Suppressor macrophage (primary cell): ENCODE measurements at regions not wholly inside any gene's neighbourhood (a gene's known extent, or its start where the extent isn't known, plus 50 kb on each side); places are given as distances from the start of the nearest gene placed in this dataset.
A peak's percentile ranks its signal among the peaks of the same experiment; 100 is the strongest.

Experiments
- DNase-seq, 4 experiments: peaks; one replicate each; pipeline ENCODE4 v3.0.0-alpha.2; 2020 to 2022

DNA sequence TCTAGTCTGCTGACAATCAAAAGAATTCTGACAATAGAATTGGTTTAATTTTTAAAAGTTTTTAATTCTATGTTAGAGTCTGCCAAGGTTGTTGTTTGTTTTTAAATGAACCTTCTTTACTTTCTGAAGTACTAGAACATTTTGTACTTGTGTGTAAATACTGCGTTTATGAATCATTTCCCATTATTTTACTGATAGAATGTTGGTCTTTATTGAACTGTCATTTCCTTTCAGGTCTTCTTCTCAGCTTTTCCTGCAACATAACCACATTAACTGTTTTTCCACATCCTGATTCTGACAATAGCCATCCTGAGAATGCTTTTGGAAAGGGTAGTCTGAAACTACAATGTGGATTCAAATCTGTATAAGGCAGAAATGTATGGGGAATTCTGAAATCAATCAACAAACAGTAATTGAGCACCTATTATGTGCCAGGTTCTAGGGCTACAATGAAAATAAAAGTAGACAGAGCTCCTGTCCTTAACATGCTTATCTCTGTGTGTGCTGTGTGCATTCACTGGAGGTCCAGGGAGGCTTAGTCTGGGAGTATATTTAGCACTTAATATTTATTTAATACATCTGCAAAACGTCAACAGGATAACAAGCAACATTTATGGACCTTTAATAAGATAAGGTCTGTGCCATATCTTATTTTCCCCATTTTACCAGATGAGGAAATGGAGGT lies 73.1 kb upstream of the SLC38A2 start:
- DNase-seq: no peak

DNA sequence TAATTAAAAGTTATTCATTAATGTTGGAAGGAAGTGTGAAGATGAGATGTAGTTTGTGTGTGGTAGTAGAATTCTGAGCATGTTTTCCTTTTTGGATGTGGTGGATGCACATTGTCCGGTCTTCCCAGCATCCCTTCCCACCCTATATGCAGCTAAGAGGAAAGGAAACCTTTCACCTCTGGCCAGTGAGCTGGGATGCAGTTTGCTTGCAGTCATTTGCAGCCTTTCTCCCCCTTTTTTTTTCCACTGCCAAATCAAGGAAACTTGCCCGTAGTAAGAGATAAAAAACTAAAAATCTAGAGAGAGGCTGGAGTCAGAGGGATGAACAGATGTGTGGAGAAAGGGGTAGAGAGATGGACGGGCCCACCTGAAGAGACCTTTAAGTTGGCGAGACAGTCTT lies 72.5 kb upstream of the SLC38A2 start:
- no peak for DNase-seq

DNA sequence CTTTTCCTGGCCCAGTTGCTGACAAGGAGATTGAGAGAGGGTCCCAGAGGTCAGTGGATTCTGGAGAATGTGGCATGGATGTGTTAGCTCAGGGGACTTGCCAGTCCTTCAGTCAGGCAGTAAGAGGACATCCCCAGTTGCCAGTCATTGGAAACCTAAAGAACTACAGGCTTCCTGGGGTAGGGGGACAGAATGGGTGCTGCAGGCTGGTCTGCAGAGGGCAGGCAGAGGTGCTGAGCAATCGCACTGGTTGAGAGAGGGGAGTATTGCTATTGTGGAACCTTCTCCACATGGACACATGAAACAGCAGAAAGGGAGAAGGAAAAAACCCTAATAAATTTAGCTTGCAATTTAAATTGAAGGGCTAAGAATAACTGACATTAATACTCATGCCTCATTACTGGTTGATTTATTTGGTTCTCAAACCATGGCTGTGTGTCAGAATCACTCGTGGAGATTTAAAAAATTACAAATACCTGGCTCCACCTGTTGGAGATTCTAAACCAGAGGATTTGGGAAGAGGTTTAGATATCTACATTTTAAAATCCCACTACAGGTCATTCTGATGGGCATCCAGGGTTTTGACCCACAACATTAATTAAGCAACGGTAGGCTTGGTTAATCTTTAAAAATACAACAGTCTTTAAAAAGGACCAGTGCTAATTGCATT lies 71.2 kb upstream of the SLC38A2 start:
- DNase-seq: no peak

DNA sequence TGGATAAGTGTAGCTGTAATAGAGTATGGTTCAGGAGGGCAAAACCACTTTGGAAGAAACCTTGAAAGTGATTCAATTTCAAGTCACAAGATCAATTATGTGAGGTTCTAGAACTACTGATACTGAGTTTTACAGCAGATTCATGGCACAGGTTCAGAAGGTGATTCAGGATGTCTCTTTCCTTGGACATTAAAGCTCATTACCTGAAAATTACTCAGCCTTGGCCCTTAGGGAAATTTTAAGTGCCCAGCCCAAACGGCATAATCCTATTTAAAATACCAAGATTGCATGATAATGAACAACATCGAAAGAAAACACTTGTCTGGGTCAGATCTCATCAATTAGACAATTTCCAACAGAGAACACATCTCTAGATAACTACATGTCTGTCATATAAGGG lies 70.2 kb upstream of the SLC38A2 start:
- no peak for DNase-seq

DNA sequence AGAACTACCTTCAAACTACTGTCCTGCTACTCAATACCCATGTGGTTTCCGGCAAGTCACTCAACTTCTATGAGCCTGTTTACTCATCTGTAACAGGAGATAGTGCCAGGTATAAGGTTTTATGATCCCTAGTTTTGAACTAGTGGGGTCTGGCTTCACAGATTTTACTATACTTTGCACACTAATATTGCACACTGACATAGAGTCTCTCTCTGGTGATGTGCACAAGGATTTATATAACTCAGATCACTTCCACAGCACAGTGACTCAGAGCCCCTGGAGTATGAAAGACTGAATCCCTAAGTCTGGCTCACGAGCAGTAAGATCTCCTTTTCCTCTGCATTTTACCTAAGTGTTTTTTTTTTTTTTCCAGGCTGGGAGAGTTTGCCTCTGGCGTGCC lies 69.7 kb upstream of the SLC38A2 start:
- DNase-seq: no peak

DNA sequence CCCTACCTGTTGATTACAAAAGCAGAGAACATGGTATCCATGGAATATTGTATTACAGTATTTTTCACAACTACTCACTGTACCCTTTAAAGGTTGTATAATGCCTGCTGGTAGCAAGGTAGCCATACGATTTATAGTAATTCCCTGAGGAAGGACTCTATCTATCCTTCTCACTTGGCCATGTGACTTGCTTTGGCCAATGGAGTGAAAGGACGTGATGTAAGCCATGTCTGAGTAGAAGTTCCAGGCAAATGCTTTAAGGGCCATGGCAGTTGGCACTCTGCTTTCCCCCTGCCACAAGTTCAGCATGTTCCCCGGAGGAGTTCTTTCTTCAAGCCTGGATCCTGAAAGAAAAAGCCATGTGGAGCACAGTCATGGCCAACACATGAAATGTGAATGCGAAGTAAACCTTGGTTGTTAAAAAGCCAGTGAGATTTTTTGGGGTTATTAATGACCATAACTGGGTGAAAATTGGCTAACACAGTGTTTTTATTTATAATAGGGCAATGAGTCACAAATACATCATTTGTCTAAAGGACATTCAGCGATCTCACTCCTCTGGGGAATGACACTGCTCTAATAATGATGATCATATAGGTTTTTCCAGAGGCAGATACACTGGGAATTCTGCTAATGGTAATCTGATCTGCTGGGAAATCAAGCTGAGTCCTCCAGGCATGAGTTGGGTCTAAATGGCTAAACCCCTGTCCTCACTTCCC lies 67.4 kb upstream of the SLC38A2 start:
- no peak for DNase-seq

DNA sequence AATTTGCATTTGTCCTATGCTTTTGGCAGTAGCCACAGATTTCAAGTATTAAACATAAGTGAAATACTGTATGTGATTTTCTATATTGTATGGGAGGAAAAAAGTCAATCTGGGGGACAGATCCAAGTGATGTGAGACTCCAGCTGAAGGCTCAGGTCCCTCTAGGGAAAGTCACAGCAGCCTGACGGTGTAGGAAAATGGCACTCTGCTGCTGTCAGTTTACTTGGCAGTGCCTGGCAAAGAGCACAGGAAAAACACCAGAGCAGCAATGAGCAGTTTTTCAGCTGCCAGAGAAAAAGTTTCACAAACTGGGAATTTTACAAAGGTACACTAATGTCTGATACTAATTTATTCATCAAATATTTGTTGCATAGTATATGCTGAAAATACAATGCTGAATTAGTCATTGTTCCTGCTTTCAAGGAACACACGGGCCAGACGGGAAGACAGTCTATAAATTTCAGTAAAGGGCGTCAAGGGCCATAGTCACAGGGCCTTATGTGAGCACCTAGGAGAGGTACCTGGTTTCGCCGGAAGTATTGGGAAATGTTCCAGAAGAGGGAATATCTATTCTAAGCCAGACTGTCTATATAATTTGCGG lies 66.2 kb upstream of the SLC38A2 start:
- no peak for DNase-seq

DNA sequence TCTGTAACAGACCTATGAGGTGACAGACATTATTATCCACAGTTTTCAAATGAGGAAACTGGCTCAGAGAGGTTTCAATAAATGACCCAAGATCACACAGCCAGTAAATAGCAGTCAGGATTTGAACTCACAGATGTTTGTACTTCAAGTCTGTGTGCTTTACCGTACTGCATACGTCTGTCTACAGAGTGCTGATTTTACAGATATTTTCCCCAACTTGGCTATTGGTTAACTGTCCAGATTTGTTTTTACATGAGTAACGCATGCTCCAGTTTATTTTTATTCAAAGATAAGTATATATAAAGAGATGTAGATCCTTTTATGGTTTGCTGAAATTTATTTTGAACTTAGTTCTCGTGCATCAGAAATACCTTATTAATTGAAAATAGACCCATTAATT lies 65.7 kb upstream of the SLC38A2 start:
- no peak for DNase-seq

DNA sequence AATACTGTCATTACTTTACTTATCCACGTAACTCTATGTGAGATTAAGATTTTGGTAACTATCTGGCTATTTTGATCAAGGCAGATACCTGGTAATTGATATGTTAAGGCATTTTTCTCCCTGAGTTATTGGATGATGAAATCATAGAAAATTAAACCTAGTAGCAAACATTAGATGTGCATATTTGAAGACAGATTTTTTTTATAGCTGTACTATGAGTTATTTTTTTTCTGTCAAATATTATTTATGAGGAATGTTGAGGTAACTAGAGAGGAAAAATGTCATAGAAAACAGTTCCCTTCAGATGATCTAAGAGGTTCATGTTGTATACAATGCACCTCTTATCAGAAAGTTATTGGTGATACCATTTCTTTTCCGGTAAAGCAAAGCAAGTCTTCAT lies 64.9 kb upstream of the SLC38A2 start:
- DNase-seq: no peak

DNA sequence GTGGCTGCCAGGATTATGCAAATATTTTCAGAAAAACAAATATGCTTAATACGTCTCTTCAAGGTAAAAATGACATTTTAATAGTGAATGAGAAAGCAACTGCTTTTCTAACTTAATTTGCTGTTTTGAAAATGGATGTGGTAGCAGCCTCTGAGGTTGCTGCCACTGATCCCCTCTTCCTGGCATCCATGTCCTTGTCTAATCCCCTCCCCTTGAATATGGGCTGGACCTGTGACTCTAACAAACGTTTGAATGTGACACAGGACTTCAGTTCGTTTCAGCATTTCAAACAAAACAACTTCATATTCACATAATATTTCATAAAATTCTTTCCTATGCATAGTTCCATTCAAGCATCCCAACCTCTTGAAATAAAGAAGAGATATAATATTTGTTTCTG lies 64.2 kb upstream of the SLC38A2 start:
- DNase-seq: no peak

DNA sequence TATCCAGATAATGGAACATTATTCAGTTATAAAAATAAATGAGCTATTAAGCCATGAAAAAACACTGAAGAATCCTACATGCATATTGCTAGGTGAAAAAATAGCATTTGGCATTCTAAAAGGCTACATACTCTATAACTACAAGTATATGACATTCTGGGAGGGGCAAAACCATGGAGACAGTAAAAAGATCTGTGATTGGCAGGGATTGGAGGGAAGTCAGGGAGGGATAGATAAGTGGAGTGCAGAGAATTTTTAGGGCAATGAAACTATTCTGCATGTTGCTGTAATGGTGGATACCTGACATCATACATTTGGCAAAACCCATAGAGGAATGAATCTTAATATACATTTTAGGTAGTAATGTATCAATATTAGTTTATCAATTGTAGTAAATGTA lies 63.1 kb upstream of the SLC38A2 start:
- DNase-seq: no peak

DNA sequence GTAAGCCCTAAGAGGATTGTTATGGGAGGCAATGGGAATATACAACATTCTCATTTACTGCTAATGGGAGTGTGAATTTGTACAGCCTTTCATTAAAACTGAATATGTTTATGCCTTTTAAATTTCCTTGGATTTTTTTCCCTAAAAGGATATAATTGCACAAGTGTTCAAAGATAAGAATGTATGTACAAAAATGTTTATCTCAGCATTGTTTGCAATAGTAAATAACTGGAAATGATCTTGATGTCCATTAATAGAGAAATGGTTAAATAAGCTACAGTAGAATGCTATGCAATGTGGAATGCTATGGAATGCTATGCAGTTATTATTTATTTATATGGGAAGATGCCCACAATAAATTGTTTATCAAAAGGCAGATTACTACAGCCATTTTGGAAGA lies 62.5 kb upstream of the SLC38A2 start:
- DNase-seq: no peak

DNA sequence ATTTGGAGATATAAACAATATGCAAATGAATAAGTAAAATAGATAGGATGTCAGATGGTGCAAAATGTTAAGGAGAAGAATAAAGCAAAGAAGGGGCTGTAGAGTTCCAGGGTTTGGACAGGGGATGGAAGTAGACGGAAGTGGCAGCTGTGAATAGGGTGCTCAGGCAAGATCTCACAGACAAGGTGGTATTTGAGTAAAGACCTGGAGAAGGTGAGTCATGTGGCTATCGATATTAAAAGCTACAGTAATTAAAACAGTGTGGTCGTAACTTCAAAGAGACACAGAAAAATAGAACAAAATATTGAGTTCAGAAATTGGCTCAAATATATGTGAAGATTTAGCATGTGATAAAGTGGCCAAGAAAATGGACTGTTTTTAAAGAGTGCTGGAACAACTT lies 61.3 kb upstream of the SLC38A2 start:
- no peak for DNase-seq

DNA sequence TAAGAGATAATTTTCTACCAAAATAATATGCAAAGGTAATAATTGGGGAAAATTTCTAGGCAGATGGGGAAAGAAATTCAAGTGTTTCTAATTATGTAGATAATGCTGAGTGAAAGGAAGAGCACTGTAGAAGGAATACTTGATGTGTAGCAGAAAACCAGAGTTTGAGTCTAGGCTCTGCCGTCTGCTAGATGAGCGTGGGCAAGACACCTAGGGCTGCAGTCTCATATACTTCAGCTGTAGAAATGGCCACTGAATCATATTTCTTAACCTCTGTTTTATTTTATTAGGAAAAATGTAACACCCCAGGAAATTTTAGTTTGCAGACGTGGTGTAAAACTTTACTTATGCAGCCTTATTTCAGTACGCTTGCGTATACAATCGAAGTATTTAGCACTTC lies 59.8 kb upstream of the SLC38A2 start:
- DNase-seq: no peak

DNA sequence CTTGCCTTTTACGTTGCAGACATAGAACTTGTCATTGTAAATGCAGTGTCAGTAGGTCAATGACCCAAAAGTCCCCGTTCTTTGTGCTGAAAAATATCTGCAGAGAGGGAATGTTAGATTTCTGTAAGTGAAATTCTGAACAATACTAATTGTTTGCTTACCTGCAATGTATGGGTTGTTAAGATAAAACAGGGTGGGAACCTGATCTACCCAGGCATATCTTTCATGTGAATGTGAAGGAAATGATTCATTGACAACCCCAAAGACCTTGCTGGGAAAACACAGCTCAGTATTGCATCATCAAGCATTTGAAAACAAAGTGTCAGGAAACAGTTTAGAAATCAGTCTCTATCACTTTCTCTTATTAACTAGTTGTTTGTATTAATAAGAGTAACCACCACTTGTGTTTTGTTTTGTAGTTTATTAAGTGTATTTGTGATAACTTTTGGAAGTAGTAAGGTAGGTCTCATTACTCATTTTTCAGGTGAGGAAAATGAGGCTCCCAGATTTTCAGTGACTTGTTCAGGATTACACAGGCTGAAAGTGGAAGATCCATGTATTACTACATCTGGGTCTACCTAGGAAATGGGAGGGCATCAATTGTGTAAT lies 57.9 kb upstream of the SLC38A2 start:
- DNase-seq: peak in 3 of 4 experiments; percentile 24 to 61 (median 55)
